SK-N-SH (cell line): ENCODE measurements at regions not wholly inside any gene's neighbourhood (a gene's known extent, or its start where the extent isn't known, plus 50 kb on each side); places are given as distances from the start of the nearest gene placed in this dataset.

Experiments
- SIN3A ChIP-seq: IDR thresholded peaks from 2 replicates; pipeline ENCODE4 v1.6.1; 2012; ENCODE audit warnings: low read depth, mild to moderate bottlenecking, low read length, moderate library complexity, borderline replicate concordance
- TAF1 ChIP-seq: IDR thresholded peaks from 2 replicates; pipeline ENCODE4 v1.6.1; 2012; ENCODE audit warnings: low read depth, mild to moderate bottlenecking, low read length, moderate library complexity, borderline replicate concordance

- TF ChIP-seq SIN3A (no peak), TAF1 (no peak)
Measured at GRCh38 chr18:78582898-78583738, 396.5 kb upstream of the SALL3 start.
